ENCODE measurements at regions not wholly inside any gene's neighbourhood (a gene's known extent, or its start where the extent isn't known, plus 50 kb on each side); places are given as distances from the start of the nearest gene placed in this dataset.
A peak's percentile ranks its signal among the peaks of the same experiment; 100 is the strongest.

DNA sequence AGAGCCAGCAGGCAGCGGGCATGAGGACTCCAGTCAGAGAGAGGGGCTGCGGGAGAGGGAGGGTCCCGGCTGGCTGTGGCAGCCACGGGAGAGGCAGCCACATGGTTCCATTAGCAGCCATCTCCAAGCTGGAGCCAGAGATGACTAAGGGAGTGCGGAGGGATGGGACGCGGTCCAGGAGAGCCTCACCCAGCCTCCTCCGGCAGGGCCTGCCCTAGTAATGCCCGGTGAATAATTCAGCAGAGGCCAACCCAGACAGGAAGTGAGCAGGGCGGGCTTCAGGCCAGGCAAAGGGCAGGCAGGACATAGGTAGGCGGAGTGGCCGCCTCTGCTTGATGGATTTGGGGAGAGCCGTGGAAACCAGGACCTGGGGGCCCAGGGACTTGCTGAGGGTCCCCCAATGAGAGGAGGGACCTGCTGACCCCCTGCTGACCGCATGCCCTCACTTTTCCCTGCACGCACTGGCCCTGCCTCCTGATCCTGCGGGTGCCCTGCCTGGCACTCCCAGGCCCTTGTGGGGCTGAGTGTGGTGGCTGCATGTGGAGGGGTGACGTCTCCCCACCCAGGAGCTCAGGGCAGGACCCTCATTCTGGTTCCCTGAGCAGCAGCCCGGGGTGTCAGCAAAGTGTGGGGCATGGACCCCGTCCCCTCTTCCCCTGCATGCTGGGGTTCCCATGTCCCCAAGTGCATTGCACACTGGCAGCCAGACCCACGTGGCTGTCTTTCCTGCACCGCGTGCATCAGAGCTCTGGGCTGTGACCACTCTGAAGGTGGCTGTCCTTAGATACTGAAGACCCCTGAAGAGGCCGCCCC, 51.8 kb upstream of the SLCO4A1 start:
- ATAC-seq = peak; percentile 67 to 85; a peak in 5 of 6 replicates

DNA sequence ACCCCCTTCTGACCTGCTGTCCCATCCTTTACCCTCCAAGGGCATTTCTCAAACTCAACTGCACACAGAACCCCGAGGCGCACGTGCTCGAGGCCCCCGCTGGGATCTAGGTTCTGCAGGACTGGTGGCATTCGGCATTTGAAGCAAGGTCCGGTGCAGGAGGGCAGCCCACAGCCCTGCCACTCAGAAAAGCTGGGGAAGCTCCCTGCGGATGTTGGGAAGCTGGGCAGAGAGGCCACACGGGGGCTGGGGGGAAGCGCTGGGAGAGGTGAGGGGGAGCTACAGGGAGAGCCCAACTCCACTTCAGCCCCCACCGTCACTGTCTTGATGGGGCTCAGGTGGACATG, 51.2 kb upstream of the SLCO4A1 start:
- DNase-seq (ENCODE audit: low read depth in 1 of 2, low spot score in 1 of 2) (no peak), FAIRE-seq (no peak), ATAC-seq (no peak)
- Histone ChIP-seq H3K9me3 (no peaks in the 10 kb centered on the region), H3K4me2 (no peak overlapping the region), H3K27ac (no peak overlapping the region; a peak in 1 of 6 replicates), H3K4me1 (peaks cover 17% of the 10 kb centered on the region), H3K4me3 (no peak overlapping the region)
- POLR2A ChIA-PET = no interaction called here
- CTCF ChIA-PET = interaction anchor here (1.2 to 4.9 kb wide), 3 partner anchors 10 to 26 kb away, joined by 3 to 25 read pairs (median 6); no protein-coding TSS in a partner anchor
- WGBS (ENCODE audit: missing lambda C conversion rate) = 86% methylated on average over 9 of the region's 11 CpGs
- TF ChIP-seq NPAS2 (CRISPR knock-in tag; IDR thresholded peaks at IDR 0.05; ENCODE audit: borderline replicate concordance) = no peak
- no peak for TF ChIP-seq ZFP36 (IDR thresholded peaks at IDR 0.05; ENCODE audit: borderline replicate concordance, partially characterized antibody)
- TF ChIP-seq KDM1A (IDR thresholded peaks at IDR 0.05; ENCODE audit: low read depth) = no peak
- no peak for TF ChIP-seq HEYL (CRISPR knock-in tag; IDR thresholded peaks at IDR 0.05)
- no peak for TF ChIP-seq RARB (CRISPR knock-in tag; IDR thresholded peaks at IDR 0.05)
- no peak for TF ChIP-seq MAFK (IDR thresholded peaks at IDR 0.05; ENCODE audit: partially characterized antibody)
- no peak for TF ChIP-seq HOXB13 (CRISPR knock-in tag; IDR thresholded peaks at IDR 0.05; ENCODE audit: low read depth)
- no peak for TF ChIP-seq HOXB5 (CRISPR knock-in tag; IDR thresholded peaks at IDR 0.05)
- TF ChIP-seq, protein P1, sequence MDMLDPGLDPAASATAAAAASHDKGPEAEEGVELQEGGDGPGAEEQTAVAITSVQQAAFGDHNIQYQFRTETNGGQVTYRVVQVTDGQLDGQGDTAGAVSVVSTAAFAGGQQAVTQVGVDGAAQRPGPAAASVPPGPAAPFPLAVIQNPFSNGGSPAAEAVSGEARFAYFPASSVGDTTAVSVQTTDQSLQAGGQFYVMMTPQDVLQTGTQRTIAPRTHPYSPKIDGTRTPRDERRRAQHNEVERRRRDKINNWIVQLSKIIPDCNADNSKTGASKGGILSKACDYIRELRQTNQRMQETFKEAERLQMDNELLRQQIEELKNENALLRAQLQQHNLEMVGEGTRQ (IDR thresholded peaks at IDR 0.05) = no peak
- TF ChIP-seq, protein P2, sequence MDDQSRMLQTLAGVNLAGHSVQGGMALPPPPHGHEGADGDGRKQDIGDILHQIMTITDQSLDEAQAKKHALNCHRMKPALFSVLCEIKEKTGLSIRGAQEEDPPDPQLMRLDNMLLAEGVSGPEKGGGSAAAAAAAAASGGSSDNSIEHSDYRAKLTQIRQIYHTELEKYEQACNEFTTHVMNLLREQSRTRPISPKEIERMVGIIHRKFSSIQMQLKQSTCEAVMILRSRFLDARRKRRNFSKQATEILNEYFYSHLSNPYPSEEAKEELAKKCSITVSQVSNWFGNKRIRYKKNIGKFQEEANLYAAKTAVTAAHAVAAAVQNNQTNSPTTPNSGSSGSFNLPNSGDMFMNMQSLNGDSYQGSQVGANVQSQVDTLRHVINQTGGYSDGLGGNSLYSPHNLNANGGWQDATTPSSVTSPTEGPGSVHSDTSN (IDR thresholded peaks at IDR 0.05) = no peak
- no peak for TF ChIP-seq FOXS1 (CRISPR knock-in tag; IDR thresholded peaks at IDR 0.05)
- TF ChIP-seq MYC (IDR thresholded peaks at IDR 0.05; ENCODE audit: borderline replicate concordance, low read length) = no peak

More for the DNA sequence above, 51.8 kb upstream of the SLCO4A1 start:
- WGBS (ENCODE audit: missing lambda C conversion rate) = 55% methylated on average over 18 of the region's 23 CpGs
- ChIA-PET POLR2A (no interaction called here), CTCF (interaction anchor here (0.8 to 4.9 kb wide), 5 partner anchors 10 to 181 kb away, joined by 3 to 25 read pairs (median 6); no protein-coding TSS in a partner anchor)
- FAIRE-seq (no peak), DNase-seq (ENCODE audit: low read depth in 1 of 2, low spot score in 1 of 2) (peak; percentile 47 to 50)
- H3K9me3 ChIP-seq = no peaks in the 10 kb centered on the region
- H3K4me2 ChIP-seq = peak overlapping the region; percentile 16; the same call in 1 of the 3 replicates
- no peak overlapping the region for H3K4me3 ChIP-seq
- H3K4me1 ChIP-seq = peaks cover 13% of the 10 kb centered on the region
- TF ChIP-seq, protein P3, sequence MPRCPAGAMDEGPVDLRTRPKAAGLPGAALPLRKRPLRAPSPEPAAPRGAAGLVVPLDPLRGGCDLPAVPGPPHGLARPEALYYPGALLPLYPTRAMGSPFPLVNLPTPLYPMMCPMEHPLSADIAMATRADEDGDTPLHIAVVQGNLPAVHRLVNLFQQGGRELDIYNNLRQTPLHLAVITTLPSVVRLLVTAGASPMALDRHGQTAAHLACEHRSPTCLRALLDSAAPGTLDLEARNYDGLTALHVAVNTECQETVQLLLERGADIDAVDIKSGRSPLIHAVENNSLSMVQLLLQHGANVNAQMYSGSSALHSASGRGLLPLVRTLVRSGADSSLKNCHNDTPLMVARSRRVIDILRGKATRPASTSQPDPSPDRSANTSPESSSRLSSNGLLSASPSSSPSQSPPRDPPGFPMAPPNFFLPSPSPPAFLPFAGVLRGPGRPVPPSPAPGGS (IDR thresholded peaks at IDR 0.05) = no peak
- TF ChIP-seq CBX8 (IDR thresholded peaks at IDR 0.05) = no peak
- TF ChIP-seq ZSCAN20 (CRISPR knock-in tag; IDR thresholded peaks at IDR 0.05) = no peak
- TF ChIP-seq FOSB (CRISPR knock-in tag; IDR thresholded peaks at IDR 0.05) = no peak
- no peak for TF ChIP-seq ZC3H11A (IDR thresholded peaks at IDR 0.05)
- no peak for TF ChIP-seq TFCP2L1 (CRISPR knock-in tag; IDR thresholded peaks at IDR 0.05)
- TF ChIP-seq CBX2 (IDR thresholded peaks at IDR 0.05; ENCODE audit: borderline replicate concordance, low read depth) = no peak
- TF ChIP-seq POLR2A (IDR thresholded peaks at IDR 0.05; ENCODE audit: low read length) = no peak
- no peak for TF ChIP-seq HOXB13 (CRISPR knock-in tag; IDR thresholded peaks at IDR 0.05; ENCODE audit: low read depth)
- TF ChIP-seq, protein P1 (IDR thresholded peaks at IDR 0.05) = no peak
- no peak for TF ChIP-seq FOXS1 (CRISPR knock-in tag; IDR thresholded peaks at IDR 0.05)
- TF ChIP-seq EHMT2 (IDR thresholded peaks at IDR 0.05; ENCODE audit: low read depth) = no peak
- TF ChIP-seq HDAC2 (IDR thresholded peaks at IDR 0.05) = no peak
- TF ChIP-seq, protein P4, sequence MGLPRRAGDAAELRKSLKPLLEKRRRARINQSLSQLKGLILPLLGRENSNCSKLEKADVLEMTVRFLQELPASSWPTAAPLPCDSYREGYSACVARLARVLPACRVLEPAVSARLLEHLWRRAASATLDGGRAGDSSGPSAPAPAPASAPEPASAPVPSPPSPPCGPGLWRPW (IDR thresholded peaks at IDR 0.05) = no peak
- no peak for TF ChIP-seq MAZ (IDR thresholded peaks at IDR 0.05; ENCODE audit: borderline replicate concordance, low read depth, low read length)
- no peak for TF ChIP-seq SMC3 (IDR thresholded peaks at IDR 0.05)
- TF ChIP-seq, protein P2 (IDR thresholded peaks at IDR 0.05) = no peak
- peak overlapping the region in 1 of 2 experiments; percentile 71; a peak in 3 of 6 replicates for H3K27ac ChIP-seq

Measured in A549 (cell line).